Activated T-helper 17 cell treated with anti-CD3 and anti-CD28 coated beads, Interleukin-2, amount 50 U/mL, for 72 hours (primary cell): ENCODE measurements at regions not wholly inside any gene's neighbourhood (a gene's known extent, or its start where the extent isn't known, plus 50 kb on each side); places are given as distances from the start of the nearest gene placed in this dataset.
A peak's percentile ranks its signal among the peaks of the same experiment; 100 is the strongest.
"Not testable (repeated sequence)": the region's sequence is repeated elsewhere in the genome, so short reads cannot be mapped to it uniquely, and the experiment has no call there.

ENCODE experiments used
- ATAC-seq: fragments of 150-1000 bp; cut with Tn5 transposase; replicated peaks from 2 replicates; pipeline ENCODE4 v1.10.0; 2021; ENCODE audit warnings: mild to moderate bottlenecking, moderate library complexity
- H3K27ac Mint-ChIP-seq: one replicate; pipeline ENCODE4 v1.8.0; 2022; ENCODE audit warnings: mixed read lengths
- H3K27me3 Mint-ChIP-seq: one replicate; pipeline ENCODE4 v1.8.0; 2022; ENCODE audit warnings: mixed read lengths
- H3K36me3 Mint-ChIP-seq: one replicate; pipeline ENCODE4 v1.8.0; 2022; ENCODE audit warnings: low read depth, mild to moderate bottlenecking, mixed read lengths
- H3K4me1 Mint-ChIP-seq: one replicate; pipeline ENCODE4 v1.8.0; 2022; ENCODE audit warnings: mixed read lengths
- H3K4me3 Mint-ChIP-seq: one replicate; pipeline ENCODE4 v1.8.0; 2022; ENCODE audit warnings: mild to moderate bottlenecking, mixed read lengths
- H3K9me3 Mint-ChIP-seq: one replicate; pipeline ENCODE4 v1.8.0; 2022; ENCODE audit warnings: mixed read lengths

DNA sequence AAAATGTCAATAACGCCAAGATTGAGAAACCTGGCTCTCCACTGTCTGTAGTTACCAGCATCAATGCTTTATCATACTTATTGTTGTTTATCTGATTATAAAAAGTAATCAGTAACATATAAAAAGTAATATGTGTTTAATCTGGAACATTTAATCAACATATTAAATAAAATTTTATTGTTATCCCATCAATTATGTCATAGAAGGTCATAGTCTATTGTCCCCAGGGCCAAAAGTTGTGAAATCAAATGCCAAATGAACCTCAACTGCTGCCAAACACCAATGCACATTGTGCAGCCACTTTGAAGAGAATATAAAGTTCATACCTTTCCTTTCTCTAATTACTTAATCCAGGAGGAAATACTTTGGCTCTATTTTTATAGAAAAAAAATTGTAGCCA is 106.6 kb downstream of the EOMES start:
- peaks cover 8% of the 10 kb centered on the region for H3K9me3 Mint-ChIP-seq
- H3K4me3 Mint-ChIP-seq: no peak overlapping the region
- no peaks in the 10 kb centered on the region for H3K27me3 Mint-ChIP-seq
- H3K27ac Mint-ChIP-seq: no peak overlapping the region
- no peak for ATAC-seq
- peaks cover 5% of the 10 kb centered on the region for H3K4me1 Mint-ChIP-seq
- no peaks in the 10 kb centered on the region for H3K36me3 Mint-ChIP-seq

DNA sequence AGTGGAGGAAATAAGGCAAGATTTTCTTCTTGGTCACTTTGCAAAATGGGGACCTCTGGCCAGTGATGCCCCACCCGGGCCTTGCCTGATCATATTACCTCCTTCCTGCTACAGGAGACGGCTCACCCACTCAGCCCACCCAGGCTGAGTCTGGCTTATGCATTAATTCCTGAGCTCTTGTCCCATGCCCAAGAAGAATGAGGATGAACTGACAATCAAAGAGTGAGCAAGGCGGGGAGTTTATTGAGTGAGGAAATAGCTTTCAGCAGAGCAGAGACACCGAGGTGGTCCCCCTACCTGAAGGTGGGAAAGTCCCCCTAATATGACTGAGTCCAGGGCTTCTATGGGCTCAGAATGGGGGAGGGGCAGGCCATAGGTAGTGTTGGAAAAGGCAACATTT is 107.5 kb downstream of the EOMES start:
- Mint-ChIP-seq H3K9me3 (peaks cover 8% of the 10 kb centered on the region), H3K4me3 (no peak overlapping the region), H3K27ac (no peak overlapping the region), H3K27me3 (no peaks in the 10 kb centered on the region), H3K36me3 (no peaks in the 10 kb centered on the region), H3K4me1 (peaks cover 5% of the 10 kb centered on the region)
- ATAC-seq: no peak

DNA sequence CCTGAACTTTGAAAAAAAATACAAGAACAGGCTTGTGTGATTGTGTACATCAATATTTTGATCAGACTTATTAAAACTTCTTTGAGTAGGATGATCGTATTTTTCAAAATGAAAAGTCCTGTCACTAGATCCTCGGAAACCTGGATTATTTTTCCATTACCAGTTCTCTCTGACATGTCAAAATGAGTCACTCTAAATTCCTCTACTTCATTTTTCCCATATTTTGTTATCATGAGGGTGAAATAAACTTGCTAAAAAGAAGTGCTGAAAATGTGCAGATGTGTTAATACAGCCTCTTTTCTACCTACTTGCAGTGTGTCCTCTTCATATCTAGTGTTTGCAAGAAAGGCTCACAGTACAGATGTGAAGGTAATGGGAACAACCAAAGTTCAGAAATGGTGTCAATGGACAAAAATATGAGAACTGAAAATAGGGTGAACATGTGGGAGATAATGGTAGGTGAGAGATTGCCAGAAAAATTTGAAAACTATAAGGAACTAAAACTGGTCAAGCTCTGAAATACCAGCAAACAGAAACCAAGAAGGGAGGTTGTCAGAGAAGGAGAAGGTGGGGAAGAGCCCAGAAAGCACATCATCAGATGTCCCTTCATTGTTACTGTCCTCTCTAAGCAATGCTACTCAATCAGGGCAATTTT is 108.2 kb downstream of the EOMES start:
- ATAC-seq: no peak
- H3K4me1 Mint-ChIP-seq: peaks cover 5% of the 10 kb centered on the region
- no peaks in the 10 kb centered on the region for H3K27me3 Mint-ChIP-seq
- H3K36me3 Mint-ChIP-seq: no peaks in the 10 kb centered on the region
- H3K4me3 Mint-ChIP-seq: no peak overlapping the region
- no peak overlapping the region for H3K27ac Mint-ChIP-seq
- peaks cover 8% of the 10 kb centered on the region for H3K9me3 Mint-ChIP-seq

DNA sequence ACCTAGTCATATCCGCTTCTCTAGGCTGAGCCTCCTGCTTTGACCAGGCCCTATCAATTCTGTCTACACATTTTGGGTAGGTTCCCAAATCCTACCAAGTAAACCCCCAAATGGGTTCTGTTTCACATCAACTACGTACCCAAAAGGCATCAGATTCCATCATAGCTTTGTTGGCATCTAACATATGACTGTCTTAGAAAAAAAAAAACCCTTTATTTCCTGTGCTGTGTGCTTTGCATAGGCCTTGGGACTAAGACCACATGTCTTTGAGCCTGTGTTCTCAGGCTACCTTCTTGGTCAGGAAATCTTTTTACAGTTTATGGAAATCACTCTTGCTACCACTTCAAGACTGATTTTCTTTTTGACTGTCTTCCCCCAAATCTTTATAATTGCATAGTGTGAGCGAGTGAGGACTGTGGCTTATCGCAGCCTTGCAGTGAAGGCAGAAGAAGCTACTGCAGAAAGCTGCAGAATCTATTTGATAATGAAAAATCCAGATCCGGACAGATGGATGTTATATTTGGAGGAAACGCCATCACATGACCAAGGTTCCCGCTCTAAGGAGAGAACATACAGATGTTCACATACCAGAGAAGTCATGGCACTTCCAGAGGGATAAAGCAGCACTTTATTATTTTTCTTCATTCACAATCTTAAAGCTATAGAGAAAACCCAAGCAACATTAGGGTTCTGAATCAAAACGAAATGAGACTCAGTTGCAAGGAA is 111.2 kb downstream of the EOMES start:
- H3K4me1 Mint-ChIP-seq: peaks cover 5% of the 10 kb centered on the region
- H3K9me3 Mint-ChIP-seq: peaks cover 8% of the 10 kb centered on the region
- H3K4me3 Mint-ChIP-seq: no peak overlapping the region
- H3K27me3 Mint-ChIP-seq: no peaks in the 10 kb centered on the region
- no peak overlapping the region for H3K27ac Mint-ChIP-seq
- ATAC-seq: no peak
- no peaks in the 10 kb centered on the region for H3K36me3 Mint-ChIP-seq

DNA sequence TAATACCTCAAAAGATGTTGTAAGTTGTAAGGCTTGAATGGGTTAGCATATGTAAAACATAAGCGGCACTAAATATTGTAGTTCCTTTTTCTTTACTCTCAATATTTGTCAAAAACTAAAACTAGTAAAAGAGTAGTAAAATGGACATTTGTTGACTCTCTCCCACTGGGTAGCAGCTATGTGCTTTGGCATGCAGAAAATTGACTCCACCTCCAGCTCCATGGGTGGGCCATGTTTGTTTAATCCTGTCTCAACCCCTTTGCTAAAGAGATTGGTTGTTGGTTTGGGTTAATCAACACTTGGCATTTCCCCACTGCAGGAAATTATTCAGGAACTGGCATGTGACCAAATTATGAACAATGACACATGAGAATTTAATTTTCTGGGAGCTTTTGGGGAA is 114.8 kb downstream of the EOMES start:
- ATAC-seq: no peak
- peaks cover 5% of the 10 kb centered on the region for H3K4me1 Mint-ChIP-seq
- no peaks in the 10 kb centered on the region for H3K27me3 Mint-ChIP-seq
- H3K9me3 Mint-ChIP-seq: peaks cover under 1% of the 10 kb centered on the region
- H3K36me3 Mint-ChIP-seq: no peaks in the 10 kb centered on the region
- H3K4me3 Mint-ChIP-seq: no peak overlapping the region
- no peak overlapping the region for H3K27ac Mint-ChIP-seq

DNA sequence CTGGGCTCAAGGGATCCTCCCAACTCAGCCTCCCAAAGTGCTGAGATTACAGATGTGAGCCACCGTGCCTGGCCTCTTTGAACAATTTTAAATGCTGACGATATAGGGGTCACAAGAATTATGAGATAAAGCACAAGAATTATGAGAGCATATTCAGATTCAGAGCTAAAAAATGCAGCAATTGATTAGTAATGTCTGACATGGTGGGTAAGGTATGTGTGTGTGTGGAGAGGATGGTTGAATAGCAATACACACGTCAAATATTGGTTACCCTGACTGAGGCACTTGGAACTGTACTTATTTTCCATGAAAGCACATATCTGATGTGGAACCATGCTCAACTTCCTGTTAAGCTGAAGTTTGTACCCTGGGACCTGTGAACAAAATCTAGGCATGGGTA is 115.6 kb downstream of the EOMES start:
- Mint-ChIP-seq H3K9me3 (peaks cover 4% of the 10 kb centered on the region), H3K27ac (no peak overlapping the region), H3K36me3 (no peaks in the 10 kb centered on the region), H3K4me3 (no peak overlapping the region), H3K4me1 (peaks cover 5% of the 10 kb centered on the region), H3K27me3 (no peaks in the 10 kb centered on the region)
- ATAC-seq: no peak

DNA sequence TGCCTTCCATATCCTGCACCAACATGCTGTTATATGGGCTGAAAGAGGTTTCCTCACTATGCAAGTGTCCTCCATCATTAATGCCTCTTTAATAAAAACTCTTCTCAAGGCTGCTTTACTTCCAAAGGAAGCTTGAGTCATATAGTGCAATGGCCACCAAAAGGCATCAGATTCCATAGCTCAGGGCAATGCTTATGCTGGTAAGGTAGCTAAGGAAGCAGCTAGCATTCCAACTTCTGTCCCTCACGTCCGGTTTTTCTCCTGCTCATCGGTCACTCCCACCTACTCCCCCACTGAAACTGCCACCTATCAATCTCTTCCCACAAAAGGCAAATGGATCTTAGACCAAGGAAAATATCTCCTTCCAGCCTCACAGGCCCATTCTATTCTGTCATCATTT is 117.1 kb upstream of the SLC4A7 start:
- H3K4me1 Mint-ChIP-seq, H3K36me3 Mint-ChIP-seq, H3K27ac Mint-ChIP-seq, ATAC-seq, H3K9me3 Mint-ChIP-seq, H3K4me3 Mint-ChIP-seq, H3K27me3 Mint-ChIP-seq: not testable (repeated sequence)

DNA sequence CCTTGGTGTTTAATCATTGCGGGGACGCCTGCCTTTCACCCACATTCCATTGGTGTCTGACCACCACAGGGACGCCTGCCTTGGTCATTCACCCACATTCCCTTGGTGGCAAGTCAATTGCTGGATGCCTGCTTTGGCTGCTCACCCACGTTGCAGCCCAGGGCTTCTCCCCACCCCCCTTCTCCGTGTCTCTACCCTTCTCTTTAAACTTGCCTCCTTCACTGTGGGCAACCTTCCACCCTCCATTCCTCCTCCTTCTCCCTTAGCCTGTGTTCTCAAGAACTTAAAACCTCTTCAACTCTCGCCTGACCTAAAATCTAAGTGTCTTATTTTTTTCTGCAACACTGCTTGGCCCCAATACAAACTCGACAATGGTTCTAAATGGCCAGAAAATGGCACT is 115.6 kb upstream of the SLC4A7 start:
- H3K27me3 Mint-ChIP-seq, ATAC-seq, H3K4me3 Mint-ChIP-seq, H3K27ac Mint-ChIP-seq, H3K9me3 Mint-ChIP-seq, H3K36me3 Mint-ChIP-seq: not testable (repeated sequence)
- peaks cover 12% of the 10 kb centered on the region for H3K4me1 Mint-ChIP-seq

DNA sequence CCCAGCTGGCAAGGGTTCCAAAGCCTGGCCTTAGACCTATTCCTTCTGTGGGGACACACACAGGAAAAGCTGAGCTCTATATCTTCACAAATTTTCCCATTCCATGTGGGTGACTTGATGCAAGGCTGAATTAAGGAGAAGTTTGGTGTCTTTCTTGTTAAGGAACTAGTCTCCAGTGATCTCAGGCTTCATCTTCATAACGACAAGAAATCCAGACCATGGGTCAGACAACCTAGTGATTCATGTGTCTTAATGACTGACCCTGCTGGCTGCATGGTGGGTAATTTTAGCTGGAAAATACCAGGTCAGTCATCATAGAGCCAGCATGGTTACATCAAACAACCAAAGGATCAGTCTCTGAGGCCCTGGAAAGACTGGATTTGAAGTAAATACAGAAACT is 112.7 kb upstream of the SLC4A7 start:
- Mint-ChIP-seq H3K27me3 (no peaks in the 10 kb centered on the region), H3K4me3 (peak overlapping the region; percentile 35), H3K36me3 (no peaks in the 10 kb centered on the region), H3K27ac (peak overlapping the region; percentile 60), H3K4me1 (peaks cover 20% of the 10 kb centered on the region), H3K9me3 (no peaks in the 10 kb centered on the region)
- peak; percentile 20 for ATAC-seq

DNA sequence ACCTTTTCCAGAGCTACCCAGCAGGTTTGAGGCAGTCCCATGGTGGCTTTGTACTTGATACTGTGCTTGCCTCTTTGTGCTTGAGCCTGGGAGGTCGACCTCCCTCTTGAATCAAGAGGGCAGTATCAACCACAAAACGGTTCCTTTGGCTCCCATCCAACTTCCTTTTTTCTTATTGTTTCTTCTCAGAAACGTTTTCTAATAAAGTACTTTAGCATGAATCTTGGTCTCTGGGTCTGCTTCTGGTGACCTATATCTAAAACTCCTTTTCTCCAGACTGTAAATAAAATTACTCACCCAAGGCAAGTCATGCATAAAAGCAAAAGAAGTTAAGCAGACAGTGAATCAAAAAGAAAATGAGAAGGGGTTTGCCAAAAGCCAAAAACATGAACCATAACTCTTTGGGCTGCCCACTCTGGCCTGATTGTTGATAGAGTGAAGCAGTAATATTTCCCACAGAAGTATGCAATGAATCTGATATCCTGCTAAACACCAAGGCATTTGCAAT is 112.2 kb upstream of the SLC4A7 start:
- Mint-ChIP-seq H3K4me1 (peaks cover 25% of the 10 kb centered on the region), H3K4me3 (peak overlapping the region; percentile 35), H3K9me3 (no peaks in the 10 kb centered on the region), H3K27ac (peak overlapping the region; percentile 60), H3K36me3 (no peaks in the 10 kb centered on the region), H3K27me3 (no peaks in the 10 kb centered on the region)
- peak; percentile 85 for ATAC-seq

DNA sequence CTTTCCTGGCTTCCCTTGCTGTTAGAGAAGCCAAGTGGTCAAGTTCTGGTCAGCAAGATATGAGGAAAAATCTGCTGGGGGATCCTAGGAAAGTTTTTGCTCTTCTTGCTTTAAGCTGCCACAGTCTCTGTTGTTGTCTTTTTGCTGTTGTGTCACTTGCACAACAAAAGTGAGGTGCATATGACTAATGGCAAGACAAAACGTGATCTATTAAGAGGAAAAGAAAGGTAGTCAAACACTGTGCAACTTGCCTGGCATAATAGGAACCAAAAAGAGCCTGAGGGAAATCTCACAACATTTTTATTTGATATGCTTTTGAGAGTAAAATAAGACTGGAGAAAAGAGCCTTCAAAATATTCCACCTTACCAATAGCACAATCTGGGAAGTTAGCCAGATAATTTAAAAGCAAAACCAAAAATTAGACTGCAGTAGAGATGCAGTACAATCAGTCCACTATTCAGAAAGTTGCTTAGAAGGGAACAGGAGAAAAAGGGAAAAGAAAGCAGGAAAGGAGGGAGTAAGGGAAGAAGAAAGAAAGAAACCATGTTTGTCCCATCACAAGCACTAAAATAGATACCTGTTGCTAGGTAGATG is 110.0 kb upstream of the SLC4A7 start:
- H3K4me3 Mint-ChIP-seq: no peak overlapping the region
- H3K27ac Mint-ChIP-seq: no peak overlapping the region
- no peaks in the 10 kb centered on the region for H3K36me3 Mint-ChIP-seq
- no peaks in the 10 kb centered on the region for H3K27me3 Mint-ChIP-seq
- ATAC-seq: no peak
- peaks cover 44% of the 10 kb centered on the region for H3K4me1 Mint-ChIP-seq
- no peaks in the 10 kb centered on the region for H3K9me3 Mint-ChIP-seq

DNA sequence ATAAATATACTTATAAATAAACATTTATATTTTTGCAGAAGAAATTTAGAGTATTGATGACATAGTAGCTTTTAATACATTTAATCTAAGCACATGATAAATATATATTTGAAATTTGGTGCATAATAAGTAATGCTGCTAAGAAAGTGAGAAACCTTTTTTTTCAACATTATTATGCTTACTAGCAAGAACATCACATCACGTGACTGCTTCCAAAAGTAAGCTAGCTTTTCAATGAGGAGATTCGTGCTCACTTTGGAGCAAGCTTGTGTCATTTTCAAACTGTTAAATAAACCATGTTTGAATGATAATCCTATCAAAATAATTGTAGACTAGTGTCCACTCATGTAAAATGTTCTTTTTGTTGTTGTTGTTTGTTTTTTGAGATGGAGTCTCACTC is 109.0 kb upstream of the SLC4A7 start:
- ATAC-seq: no peak
- Mint-ChIP-seq H3K4me3 (no peak overlapping the region), H3K36me3 (no peaks in the 10 kb centered on the region), H3K9me3 (no peaks in the 10 kb centered on the region), H3K27me3 (no peaks in the 10 kb centered on the region), H3K4me1 (peaks cover 44% of the 10 kb centered on the region), H3K27ac (no peak overlapping the region)

DNA sequence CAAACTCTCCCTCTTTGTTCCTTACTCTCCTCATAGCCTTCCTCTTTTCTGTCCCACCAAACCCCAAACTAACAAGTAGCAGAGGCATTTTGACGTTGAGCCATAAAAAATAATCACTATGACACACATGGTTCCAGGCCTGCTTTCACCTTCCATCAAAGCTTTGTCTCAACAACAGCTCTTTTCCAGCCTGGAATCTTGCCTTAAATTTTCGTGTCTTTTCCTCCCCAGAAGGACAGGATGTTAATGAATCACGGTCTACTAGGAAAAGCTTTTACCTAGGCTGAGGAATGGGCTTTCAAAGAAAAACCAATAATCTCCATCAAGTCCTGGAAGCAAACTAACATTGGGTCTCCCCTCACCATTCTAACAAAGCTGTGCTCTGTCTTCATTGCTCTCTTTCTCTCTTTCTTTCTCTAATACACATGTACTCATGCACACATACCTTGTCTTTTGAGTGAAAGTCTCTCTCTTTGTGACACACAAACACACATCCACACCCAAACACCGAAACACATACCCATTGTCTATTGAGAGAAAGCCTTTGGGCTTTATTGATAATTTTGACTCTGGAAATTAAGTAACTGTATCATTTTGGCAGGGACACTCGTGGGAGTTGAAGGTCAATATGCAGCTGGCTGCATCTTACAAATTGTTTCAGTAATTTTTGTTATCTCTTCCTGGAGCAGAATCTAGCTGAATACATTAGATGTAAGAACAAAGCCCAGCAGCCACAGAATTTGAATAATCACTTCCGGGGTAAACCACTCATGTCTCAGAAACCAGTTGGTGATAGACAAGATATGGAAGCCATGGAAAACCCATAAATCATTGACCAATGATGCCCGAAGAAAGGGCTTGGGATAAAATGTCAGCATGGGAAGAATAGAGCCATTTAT is 107.4 kb upstream of the SLC4A7 start:
- peak; percentile 42 for ATAC-seq
- Mint-ChIP-seq H3K4me1 (peaks cover 39% of the 10 kb centered on the region), H3K4me3 (peak overlapping the region; percentile 66), H3K36me3 (no peaks in the 10 kb centered on the region), H3K27me3 (no peaks in the 10 kb centered on the region), H3K9me3 (no peaks in the 10 kb centered on the region), H3K27ac (peak overlapping the region; percentile 72)
